ENCODE measurements at regions not wholly inside any gene's neighbourhood (a gene's known extent, or its start where the extent isn't known, plus 50 kb on each side); places are given as distances from the start of the nearest gene placed in this dataset.

DNA sequence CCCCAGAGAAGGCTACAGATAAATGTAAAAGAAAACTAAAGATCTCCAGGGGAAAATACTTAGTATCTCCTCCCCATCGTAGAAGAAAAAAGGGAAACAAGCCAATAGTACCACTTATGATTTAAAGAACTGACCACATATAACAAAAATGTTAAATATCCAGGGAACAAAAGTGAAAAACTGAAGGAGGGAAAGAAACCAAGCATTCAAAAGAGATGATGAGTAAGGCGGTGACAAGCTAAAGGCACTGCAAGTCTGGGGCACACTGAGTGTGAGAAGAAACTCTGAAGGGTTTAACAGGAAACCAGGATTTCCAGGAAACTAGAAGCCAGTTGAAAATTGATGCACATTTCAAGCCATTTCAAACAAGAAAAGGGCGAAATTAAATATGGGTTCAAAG lies 226.3 kb downstream of the AHR start:
- TF ChIP-seq, protein P1, sequence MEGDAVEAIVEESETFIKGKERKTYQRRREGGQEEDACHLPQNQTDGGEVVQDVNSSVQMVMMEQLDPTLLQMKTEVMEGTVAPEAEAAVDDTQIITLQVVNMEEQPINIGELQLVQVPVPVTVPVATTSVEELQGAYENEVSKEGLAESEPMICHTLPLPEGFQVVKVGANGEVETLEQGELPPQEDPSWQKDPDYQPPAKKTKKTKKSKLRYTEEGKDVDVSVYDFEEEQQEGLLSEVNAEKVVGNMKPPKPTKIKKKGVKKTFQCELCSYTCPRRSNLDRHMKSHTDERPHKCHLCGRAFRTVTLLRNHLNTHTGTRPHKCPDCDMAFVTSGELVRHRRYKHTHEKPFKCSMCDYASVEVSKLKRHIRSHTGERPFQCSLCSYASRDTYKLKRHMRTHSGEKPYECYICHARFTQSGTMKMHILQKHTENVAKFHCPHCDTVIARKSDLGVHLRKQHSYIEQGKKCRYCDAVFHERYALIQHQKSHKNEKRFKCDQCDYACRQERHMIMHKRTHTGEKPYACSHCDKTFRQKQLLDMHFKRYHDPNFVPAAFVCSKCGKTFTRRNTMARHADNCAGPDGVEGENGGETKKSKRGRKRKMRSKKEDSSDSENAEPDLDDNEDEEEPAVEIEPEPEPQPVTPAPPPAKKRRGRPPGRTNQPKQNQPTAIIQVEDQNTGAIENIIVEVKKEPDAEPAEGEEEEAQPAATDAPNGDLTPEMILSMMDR (IDR thresholded peaks at IDR 0.05; ENCODE audit: insufficient read depth, low read length, poor library complexity, severe bottlenecking): no peak
- no peak for DNase-seq (ENCODE audit: extremely low read depth, insufficient read length)
- no peak overlapping the region for H3K4me3 ChIP-seq (replicated peaks; ENCODE audit: low read depth, low read length)
- H3K27me3 ChIP-seq (replicated peaks; ENCODE audit: control insufficient read depth, insufficient read depth, low read length): no peaks in the 10 kb centered on the region
- no peaks in the 10 kb centered on the region for H3K36me3 ChIP-seq (ENCODE audit: control insufficient read depth, insufficient read depth, low read length)

DNA sequence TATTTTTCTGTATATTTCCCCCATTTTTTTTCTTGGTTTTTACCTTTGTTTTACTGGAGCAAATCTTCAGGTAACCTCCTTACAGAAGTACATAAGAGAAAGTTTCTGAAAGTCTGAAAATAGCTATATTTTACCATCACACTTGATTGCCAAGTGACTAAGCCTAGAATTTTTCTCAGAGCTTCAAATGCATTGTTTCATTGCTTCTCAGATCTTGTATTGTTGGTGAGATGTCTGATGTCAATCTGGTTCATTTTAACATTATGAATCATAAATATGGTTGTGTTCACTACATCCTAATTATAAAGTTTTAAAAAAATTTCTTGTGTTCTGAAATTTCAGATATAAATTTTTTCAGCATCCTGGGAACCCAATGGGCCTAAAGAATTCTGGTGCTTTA lies 228.2 kb downstream of the AHR start:
- no peak for DNase-seq (ENCODE audit: extremely low read depth, insufficient read length)
- no peaks in the 10 kb centered on the region for H3K27me3 ChIP-seq (replicated peaks; ENCODE audit: control insufficient read depth, insufficient read depth, low read length)
- no peaks in the 10 kb centered on the region for H3K36me3 ChIP-seq (ENCODE audit: control insufficient read depth, insufficient read depth, low read length)
- no peak overlapping the region for H3K4me3 ChIP-seq (replicated peaks; ENCODE audit: low read depth, low read length)
- TF ChIP-seq, protein P1 (IDR thresholded peaks at IDR 0.05; ENCODE audit: insufficient read depth, low read length, poor library complexity, severe bottlenecking): no peak

DNA sequence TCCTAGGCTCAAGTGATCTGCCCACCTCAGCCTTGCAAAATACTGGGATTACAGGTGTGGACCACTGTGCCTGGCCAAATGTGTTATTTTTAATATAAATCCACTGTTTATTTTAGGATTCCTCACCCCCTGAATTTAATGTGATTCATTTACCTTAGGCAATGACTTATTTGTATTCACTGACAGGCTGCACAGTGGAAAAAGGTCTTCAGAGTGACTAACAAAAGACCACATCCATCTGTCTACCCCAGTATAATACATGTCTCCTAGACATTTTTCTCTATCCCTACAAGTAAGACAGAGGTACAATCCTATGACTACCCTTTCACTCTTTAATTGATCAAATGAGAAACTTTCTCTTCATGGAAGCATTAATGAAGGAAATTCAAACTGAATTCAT lies 230.2 kb downstream of the AHR start:
- Histone ChIP-seq H3K4me3 (replicated peaks; ENCODE audit: low read depth, low read length) (no peak overlapping the region), H3K36me3 (ENCODE audit: control insufficient read depth, insufficient read depth, low read length) (no peaks in the 10 kb centered on the region), H3K27me3 (replicated peaks; ENCODE audit: control insufficient read depth, insufficient read depth, low read length) (no peaks in the 10 kb centered on the region)
- TF ChIP-seq, protein P1 (IDR thresholded peaks at IDR 0.05; ENCODE audit: insufficient read depth, low read length, poor library complexity, severe bottlenecking): no peak
- DNase-seq (ENCODE audit: extremely low read depth, insufficient read length): no peak

DNA sequence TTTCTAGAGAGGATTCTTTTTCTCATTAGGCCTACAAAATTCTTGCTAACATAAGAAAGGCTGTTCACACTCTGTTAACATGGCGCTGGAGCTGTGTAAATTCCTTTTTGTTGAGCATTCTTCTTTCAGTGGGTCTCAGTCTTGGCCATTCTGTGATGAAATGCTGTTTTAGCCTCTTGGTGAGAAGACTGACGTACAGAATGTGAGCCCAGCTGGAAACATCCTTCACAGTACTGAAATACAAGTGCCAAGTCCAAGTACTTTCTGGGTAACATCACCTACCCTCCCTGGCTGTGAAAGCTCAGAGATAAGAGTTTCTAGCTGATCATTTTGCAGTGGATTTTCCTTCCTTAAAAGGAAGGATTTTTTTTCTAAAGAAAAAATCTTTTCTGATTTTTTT lies 231.8 kb downstream of the AHR start:
- H3K4me3 ChIP-seq (replicated peaks; ENCODE audit: low read depth, low read length): no peak overlapping the region
- H3K36me3 ChIP-seq (ENCODE audit: control insufficient read depth, insufficient read depth, low read length): no peaks in the 10 kb centered on the region
- TF ChIP-seq, protein P1 (IDR thresholded peaks at IDR 0.05; ENCODE audit: insufficient read depth, low read length, poor library complexity, severe bottlenecking): no peak
- DNase-seq (ENCODE audit: extremely low read depth, insufficient read length): no peak
- no peaks in the 10 kb centered on the region for H3K27me3 ChIP-seq (replicated peaks; ENCODE audit: control insufficient read depth, insufficient read depth, low read length)

DNA sequence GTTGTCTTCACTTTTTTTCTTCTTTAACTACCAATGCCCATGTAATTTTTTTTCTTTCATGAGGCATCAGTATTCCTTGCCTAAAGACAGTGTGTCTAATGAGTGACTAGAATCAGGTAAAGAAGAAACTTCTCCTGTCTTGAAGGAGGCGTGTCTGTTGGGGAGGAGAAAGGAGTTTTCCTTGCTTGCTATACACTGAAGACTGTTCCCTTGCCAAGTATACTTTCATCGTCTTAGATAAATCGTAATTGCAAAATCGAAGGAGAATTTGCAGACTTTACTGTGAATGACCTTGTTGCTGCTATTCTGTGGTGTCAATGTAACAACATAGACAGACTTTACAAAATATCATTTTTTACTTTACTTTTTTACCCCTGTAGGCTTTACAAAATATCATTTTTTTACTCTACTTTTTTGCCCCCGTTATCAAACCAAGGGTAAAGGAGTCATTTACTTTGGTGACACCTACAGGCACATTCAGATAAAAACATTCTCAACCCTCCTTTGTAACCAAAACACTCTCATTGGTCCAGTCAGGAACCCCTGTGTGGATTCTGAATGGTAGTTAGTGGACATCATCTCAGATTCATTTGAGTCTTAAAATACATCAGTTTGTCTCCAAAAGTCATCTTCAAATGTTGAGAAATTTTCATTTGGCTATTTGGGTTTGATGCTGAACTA lies 232.4 kb downstream of the AHR start:
- DNase-seq (ENCODE audit: extremely low read depth, insufficient read length): no peak
- H3K36me3 ChIP-seq (ENCODE audit: control insufficient read depth, insufficient read depth, low read length): no peaks in the 10 kb centered on the region
- H3K4me3 ChIP-seq (replicated peaks; ENCODE audit: low read depth, low read length): no peak overlapping the region
- no peaks in the 10 kb centered on the region for H3K27me3 ChIP-seq (replicated peaks; ENCODE audit: control insufficient read depth, insufficient read depth, low read length)
- TF ChIP-seq, protein P1 (IDR thresholded peaks at IDR 0.05; ENCODE audit: insufficient read depth, low read length, poor library complexity, severe bottlenecking): peak; percentile 46

Measured in GM06990 (cell line).